ENCODE measurements at regions not wholly inside any gene's neighbourhood (a gene's known extent, or its start where the extent isn't known, plus 50 kb on each side); places are given as distances from the start of the nearest gene placed in this dataset.

DNA sequence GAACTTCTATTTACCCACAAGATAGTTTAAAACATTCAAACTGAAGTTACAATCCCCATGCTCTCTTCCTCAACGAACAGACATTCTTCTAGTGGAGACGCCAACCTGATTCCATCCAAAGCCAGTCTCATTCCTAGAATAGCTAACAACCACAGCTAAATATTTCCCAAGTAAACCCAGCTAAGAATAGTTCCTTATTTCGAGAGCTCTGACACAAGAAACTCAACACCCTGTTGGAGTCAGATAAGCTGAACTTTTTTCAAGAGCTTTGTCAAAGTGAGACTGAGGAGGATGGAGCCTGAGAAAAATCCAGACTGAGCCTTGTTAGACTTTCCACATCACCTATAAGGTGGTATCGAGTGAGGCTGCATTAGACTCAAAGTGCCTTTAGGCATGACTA, 56.7 kb upstream of the RPS23 start:
- H2AFZ ChIP-seq (ENCODE audit: low read depth, low read length, poor library complexity, severe bottlenecking): no peak overlapping the region
- ChIA-PET RAD21 (ENCODE audit: low non-redundant PET in 1 of 2, low total read pairs in 2 of 2, uncharacterized antibody in 2 of 2, unreplicated experiment in 2 of 2) (no interaction called here), CTCF (no interaction called here), POLR2A (no interaction called here)
- no peaks in the 10 kb centered on the region for H3K27me3 ChIP-seq (ENCODE audit: insufficient read depth, low read length)
- no peak overlapping the region for H3K9ac ChIP-seq (ENCODE audit: low read length)
- no peaks in the 10 kb centered on the region for H3K36me3 ChIP-seq (ENCODE audit: control insufficient read depth in 1 of 2, insufficient read depth in 2 of 2, low read length in 2 of 2)
- H3K4me2 ChIP-seq (ENCODE audit: low read length): no peak overlapping the region
- H3K4me3 ChIP-seq (replicated peaks in 1 of 2; ENCODE audit: low read depth in 1 of 2, low read length in 2 of 2): no peak overlapping the region
- DNase-seq (ENCODE audit: low read depth, low spot score) (no peak), ATAC-seq (no peak)
- no peaks in the 10 kb centered on the region for H3K79me2 ChIP-seq (ENCODE audit: insufficient read depth, low read length)
- H3K9me2 ChIP-seq (ENCODE audit: insufficient read depth): no peaks in the 10 kb centered on the region
- no TSS peak for BruUV-seq (replicated peaks)
- TF ChIP-seq, protein P1, sequence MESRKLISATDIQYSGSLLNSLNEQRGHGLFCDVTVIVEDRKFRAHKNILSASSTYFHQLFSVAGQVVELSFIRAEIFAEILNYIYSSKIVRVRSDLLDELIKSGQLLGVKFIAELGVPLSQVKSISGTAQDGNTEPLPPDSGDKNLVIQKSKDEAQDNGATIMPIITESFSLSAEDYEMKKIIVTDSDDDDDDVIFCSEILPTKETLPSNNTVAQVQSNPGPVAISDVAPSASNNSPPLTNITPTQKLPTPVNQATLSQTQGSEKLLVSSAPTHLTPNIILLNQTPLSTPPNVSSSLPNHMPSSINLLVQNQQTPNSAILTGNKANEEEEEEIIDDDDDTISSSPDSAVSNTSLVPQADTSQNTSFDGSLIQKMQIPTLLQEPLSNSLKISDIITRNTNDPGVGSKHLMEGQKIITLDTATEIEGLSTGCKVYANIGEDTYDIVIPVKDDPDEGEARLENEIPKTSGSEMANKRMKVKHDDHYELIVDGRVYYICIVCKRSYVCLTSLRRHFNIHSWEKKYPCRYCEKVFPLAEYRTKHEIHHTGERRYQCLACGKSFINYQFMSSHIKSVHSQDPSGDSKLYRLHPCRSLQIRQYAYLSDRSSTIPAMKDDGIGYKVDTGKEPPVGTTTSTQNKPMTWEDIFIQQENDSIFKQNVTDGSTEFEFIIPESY (IDR thresholded peaks at IDR 0.05; ENCODE audit: extremely low read depth, insufficient replicate concordance, low read length): no peak
- H3K4me1 ChIP-seq (ENCODE audit: control insufficient read depth in 1 of 2, insufficient read depth in 2 of 2, low read length in 2 of 2): 0 out of 4 replicates have a peak, but pooled peaks cover 0 to 3% of the 10 kb centered on the region in 2 experiments
- intact Hi-C loops (cut with micrococcal nuclease): no loop called here
- H4K20me1 ChIP-seq (ENCODE audit: insufficient read depth): no peaks in the 10 kb centered on the region
- H3K27ac ChIP-seq (ENCODE audit: low read depth, low read length): no peak overlapping the region
- H3K9me3 ChIP-seq (ENCODE audit: control insufficient read depth in 1 of 2, insufficient read depth in 1 of 2, low read depth in 1 of 2, low read length in 2 of 2): no peaks in the 10 kb centered on the region

DNA sequence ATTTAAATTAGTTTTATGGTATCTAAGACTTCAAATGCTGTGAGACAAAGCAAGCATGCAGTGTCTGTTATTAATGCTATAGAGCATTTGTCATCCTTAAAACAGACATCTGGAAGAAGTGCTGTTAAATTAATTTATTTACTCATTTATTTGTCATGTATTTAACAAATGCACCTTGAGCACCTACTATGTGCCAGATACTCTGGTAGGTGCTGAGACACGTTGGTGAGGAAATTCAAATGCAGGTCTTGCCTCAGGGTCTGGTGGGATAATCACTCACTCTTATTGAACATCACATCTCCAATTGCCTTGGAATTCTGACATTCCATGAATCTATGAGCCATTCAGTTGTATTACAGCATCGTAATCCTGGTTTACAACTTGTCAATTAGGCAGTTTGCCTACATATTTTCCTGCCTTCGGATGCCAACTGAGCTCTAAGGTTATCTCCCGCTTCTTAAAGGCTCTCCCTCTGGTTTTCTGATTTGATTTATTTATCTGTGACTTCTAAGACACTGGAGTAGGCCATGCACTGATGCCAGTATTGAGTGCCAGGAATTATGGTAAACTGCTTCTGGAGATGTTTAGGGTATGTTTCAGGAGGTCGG, 56.0 kb upstream of the RPS23 start:
- BruUV-seq (replicated peaks): no TSS peak
- Histone ChIP-seq H3K9me2 (ENCODE audit: insufficient read depth) (no peaks in the 10 kb centered on the region), H2AFZ (ENCODE audit: low read depth, low read length, poor library complexity, severe bottlenecking) (no peak overlapping the region), H3K36me3 (ENCODE audit: control insufficient read depth in 1 of 2, insufficient read depth in 2 of 2, low read length in 2 of 2) (no peaks in the 10 kb centered on the region), H3K79me2 (ENCODE audit: insufficient read depth, low read length) (no peaks in the 10 kb centered on the region), H3K27ac (ENCODE audit: low read depth, low read length) (no peak overlapping the region), H3K9me3 (ENCODE audit: control insufficient read depth in 1 of 2, insufficient read depth in 1 of 2, low read depth in 1 of 2, low read length in 2 of 2) (peaks cover 0 to under 1% of the 10 kb centered on the region in 2 experiments; a peak in 1 of 4 replicates), H3K9ac (ENCODE audit: low read length) (no peak overlapping the region), H4K20me1 (ENCODE audit: insufficient read depth) (no peaks in the 10 kb centered on the region), H3K4me2 (ENCODE audit: low read length) (no peak overlapping the region), H3K4me1 (ENCODE audit: control insufficient read depth in 1 of 2, insufficient read depth in 2 of 2, low read length in 2 of 2) (0 out of 4 replicates have a peak, but pooled peaks cover 0 to 3% of the 10 kb centered on the region in 2 experiments), H3K27me3 (ENCODE audit: insufficient read depth, low read length) (no peaks in the 10 kb centered on the region), H3K4me3 (replicated peaks in 1 of 2; ENCODE audit: low read depth in 1 of 2, low read length in 2 of 2) (no peak overlapping the region)
- ChIA-PET CTCF (no interaction called here), POLR2A (no interaction called here), RAD21 (ENCODE audit: low non-redundant PET in 1 of 2, low total read pairs in 2 of 2, uncharacterized antibody in 2 of 2, unreplicated experiment in 2 of 2) (no interaction called here)
- DNase-seq (ENCODE audit: low read depth, low spot score): no peak
- intact Hi-C loops (cut with micrococcal nuclease): no loop called here
- no peak for TF ChIP-seq EZH2 (IDR thresholded peaks at IDR 0.05)
- no peak for ATAC-seq
